ENCODE measurements at regions not wholly inside any gene's neighbourhood (a gene's known extent, or its start where the extent isn't known, plus 50 kb on each side); places are given as distances from the start of the nearest gene placed in this dataset.

DNA sequence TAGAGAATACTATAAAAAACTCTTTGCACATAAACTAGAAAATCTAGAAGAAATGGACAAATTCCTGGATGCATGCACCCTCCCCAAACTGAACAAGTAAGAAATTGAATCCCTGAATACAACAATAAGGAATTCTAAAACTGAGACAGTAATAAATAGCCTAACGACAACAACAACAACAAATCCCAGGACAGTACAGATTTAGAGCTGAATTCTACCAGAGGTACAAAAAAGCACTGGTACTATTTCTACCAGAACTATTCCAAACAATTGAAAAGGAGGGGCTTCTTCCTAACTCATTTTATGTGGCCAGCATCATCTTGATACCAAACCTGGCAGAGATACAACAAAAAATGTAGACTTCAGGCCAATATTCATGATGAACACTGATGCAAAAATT, 394.4 kb upstream of the RORB start:
- H3K4me3 ChIP-seq: no peak overlapping the region
- no peak for DNase-seq (ENCODE audit: extremely low spot score)
- intact Hi-C loops (cut with DNase I): no loop called here
- H3K27ac ChIP-seq (replicated peaks in 1 of 4): no peak overlapping the region
- TF ChIP-seq, protein P1, sequence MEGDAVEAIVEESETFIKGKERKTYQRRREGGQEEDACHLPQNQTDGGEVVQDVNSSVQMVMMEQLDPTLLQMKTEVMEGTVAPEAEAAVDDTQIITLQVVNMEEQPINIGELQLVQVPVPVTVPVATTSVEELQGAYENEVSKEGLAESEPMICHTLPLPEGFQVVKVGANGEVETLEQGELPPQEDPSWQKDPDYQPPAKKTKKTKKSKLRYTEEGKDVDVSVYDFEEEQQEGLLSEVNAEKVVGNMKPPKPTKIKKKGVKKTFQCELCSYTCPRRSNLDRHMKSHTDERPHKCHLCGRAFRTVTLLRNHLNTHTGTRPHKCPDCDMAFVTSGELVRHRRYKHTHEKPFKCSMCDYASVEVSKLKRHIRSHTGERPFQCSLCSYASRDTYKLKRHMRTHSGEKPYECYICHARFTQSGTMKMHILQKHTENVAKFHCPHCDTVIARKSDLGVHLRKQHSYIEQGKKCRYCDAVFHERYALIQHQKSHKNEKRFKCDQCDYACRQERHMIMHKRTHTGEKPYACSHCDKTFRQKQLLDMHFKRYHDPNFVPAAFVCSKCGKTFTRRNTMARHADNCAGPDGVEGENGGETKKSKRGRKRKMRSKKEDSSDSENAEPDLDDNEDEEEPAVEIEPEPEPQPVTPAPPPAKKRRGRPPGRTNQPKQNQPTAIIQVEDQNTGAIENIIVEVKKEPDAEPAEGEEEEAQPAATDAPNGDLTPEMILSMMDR (IDR thresholded peaks at IDR 0.05): no peak
- no peak for TF ChIP-seq EP300 (IDR thresholded peaks at IDR 0.05)
- no peak for TF ChIP-seq POLR2A (IDR thresholded peaks at IDR 0.05; ENCODE audit: low read depth)
- TF ChIP-seq POLR2AphosphoS5 (IDR thresholded peaks at IDR 0.05): no peak
- no peaks in the 10 kb centered on the region for H3K4me1 ChIP-seq
- H3K27me3 ChIP-seq: no peaks in the 10 kb centered on the region
- 86% methylated on average over 1 of the region's 1 CpG for WGBS
- no peaks in the 10 kb centered on the region for H3K36me3 ChIP-seq
- no peaks in the 10 kb centered on the region for H3K9me3 ChIP-seq

DNA sequence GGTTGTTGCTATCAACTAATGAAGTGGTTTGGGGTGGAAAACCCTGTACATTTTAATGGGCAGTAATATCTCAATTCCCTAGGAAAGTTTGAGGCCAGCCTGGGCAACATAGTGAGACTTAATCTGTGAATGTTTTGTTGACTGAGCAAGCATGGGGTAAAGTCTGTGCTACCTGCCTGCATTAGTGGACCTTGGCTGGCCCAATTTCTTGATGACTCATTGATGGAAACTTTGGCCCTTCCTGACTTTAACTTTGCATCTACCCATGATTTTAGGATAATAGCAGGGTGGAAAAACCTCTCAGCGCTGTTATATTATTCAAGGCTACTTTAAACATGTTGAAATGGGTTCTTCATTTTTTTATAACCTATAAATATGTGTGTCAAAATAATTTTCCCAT, 389.4 kb upstream of the RORB start:
- H3K4me1 ChIP-seq: no peaks in the 10 kb centered on the region
- intact Hi-C loops (cut with DNase I): no loop called here
- H3K27me3 ChIP-seq: no peaks in the 10 kb centered on the region
- H3K9me3 ChIP-seq: no peaks in the 10 kb centered on the region
- 79% methylated on average over 1 of the region's 1 CpG for WGBS
- DNase-seq (ENCODE audit: extremely low spot score): no peak
- no peak overlapping the region for H3K27ac ChIP-seq (replicated peaks in 1 of 4)
- no peak overlapping the region for H3K4me3 ChIP-seq
- TF ChIP-seq, protein P1 (IDR thresholded peaks at IDR 0.05): no peak
- TF ChIP-seq EP300 (IDR thresholded peaks at IDR 0.05) (no peak), POLR2A (IDR thresholded peaks at IDR 0.05; ENCODE audit: low read depth) (no peak)
- H3K36me3 ChIP-seq: no peaks in the 10 kb centered on the region

DNA sequence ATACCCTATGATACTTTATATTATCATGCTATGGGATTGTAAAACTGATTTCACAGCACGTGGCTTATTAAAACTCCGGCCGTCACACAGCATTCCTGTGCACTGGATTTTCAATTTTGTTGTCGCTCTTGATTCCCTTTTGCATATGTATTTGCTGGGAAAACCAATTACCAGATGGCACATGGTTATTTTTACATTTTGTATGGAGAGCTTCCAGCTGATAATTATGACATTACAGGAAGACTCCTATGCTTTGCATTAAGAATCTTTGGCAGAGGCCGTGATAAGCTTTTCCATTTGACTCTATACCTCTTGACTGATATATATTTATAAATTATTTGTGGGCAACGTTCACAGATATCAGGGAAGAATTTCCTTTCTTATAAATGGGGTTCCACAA, 381.2 kb upstream of the RORB start:
- H3K27me3 ChIP-seq: no peaks in the 10 kb centered on the region
- H3K9me3 ChIP-seq: no peaks in the 10 kb centered on the region
- WGBS: 84% methylated on average over 6 of the region's 6 CpGs
- TF ChIP-seq POLR2AphosphoS5 (IDR thresholded peaks at IDR 0.05) (no peak), POLR2A (IDR thresholded peaks at IDR 0.05; ENCODE audit: low read depth) (no peak), EP300 (IDR thresholded peaks at IDR 0.05) (no peak)
- TF ChIP-seq, protein P1 (IDR thresholded peaks at IDR 0.05): no peak
- intact Hi-C loops (cut with DNase I): no loop called here
- H3K36me3 ChIP-seq: no peaks in the 10 kb centered on the region
- H3K4me3 ChIP-seq: no peak overlapping the region
- no peaks in the 10 kb centered on the region for H3K4me1 ChIP-seq
- DNase-seq (ENCODE audit: extremely low spot score): no peak
- H3K27ac ChIP-seq (replicated peaks in 1 of 4): no peak overlapping the region

DNA sequence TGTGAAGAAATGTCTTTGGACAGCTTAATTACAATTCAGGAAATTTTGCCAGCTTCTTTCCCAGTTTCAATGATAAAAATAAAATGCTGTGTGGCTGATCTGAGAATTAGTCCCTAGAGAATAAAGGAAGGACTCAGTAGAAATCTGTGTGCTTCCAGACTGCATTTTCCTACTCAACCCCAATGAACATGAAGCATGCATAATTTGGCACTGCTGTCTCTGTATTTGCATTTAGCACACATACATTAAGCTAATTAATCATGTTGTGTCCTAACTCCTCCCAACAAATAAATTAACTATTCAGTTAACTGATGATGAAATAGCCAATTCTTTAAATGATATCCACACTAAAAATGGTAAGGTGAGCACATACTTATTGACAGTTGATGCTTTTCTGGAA, 380.0 kb upstream of the RORB start:
- no peak overlapping the region for H3K27ac ChIP-seq (replicated peaks in 1 of 4)
- intact Hi-C loops (cut with DNase I): no loop called here
- H3K4me1 ChIP-seq: no peaks in the 10 kb centered on the region
- DNase-seq (ENCODE audit: extremely low spot score): no peak
- no peak overlapping the region for H3K4me3 ChIP-seq
- no peaks in the 10 kb centered on the region for H3K27me3 ChIP-seq
- no peaks in the 10 kb centered on the region for H3K9me3 ChIP-seq
- H3K36me3 ChIP-seq: no peaks in the 10 kb centered on the region
- no peak for TF ChIP-seq POLR2AphosphoS5 (IDR thresholded peaks at IDR 0.05)
- no peak for TF ChIP-seq EP300 (IDR thresholded peaks at IDR 0.05)
- TF ChIP-seq, protein P1 (IDR thresholded peaks at IDR 0.05): no peak
- no peak for TF ChIP-seq POLR2A (IDR thresholded peaks at IDR 0.05; ENCODE audit: low read depth)

DNA sequence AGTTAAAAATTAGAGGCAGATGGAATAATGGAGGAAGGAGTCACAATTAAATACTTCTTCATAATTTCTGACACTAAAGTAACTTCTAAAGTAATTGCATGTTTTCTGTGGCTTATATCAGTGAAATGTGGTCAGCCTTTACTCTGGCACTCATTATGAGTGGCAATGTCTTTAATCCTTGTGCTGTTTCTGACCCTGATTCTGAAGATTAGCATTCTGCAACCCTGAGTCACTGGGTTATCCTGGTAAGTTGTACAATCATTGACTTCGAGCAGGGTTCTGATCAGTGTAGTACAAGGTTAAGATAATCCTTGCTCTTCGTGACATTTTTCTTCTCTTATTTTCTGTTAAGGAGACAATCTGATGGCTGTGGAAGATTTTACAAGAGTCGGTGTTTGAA, 379.4 kb upstream of the RORB start:
- Histone ChIP-seq H3K36me3 (no peaks in the 10 kb centered on the region), H3K9me3 (no peaks in the 10 kb centered on the region), H3K4me1 (no peaks in the 10 kb centered on the region), H3K27ac (replicated peaks in 1 of 4) (no peak overlapping the region), H3K27me3 (no peaks in the 10 kb centered on the region), H3K4me3 (no peak overlapping the region)
- no peak for DNase-seq (ENCODE audit: extremely low spot score)
- WGBS: 86% methylated on average over 3 of the region's 3 CpGs
- no peak for TF ChIP-seq POLR2AphosphoS5 (IDR thresholded peaks at IDR 0.05)
- TF ChIP-seq, protein P1 (IDR thresholded peaks at IDR 0.05): no peak
- TF ChIP-seq EP300 (IDR thresholded peaks at IDR 0.05): no peak
- no peak for TF ChIP-seq POLR2A (IDR thresholded peaks at IDR 0.05; ENCODE audit: low read depth)
- intact Hi-C loops (cut with DNase I): no loop called here

Data from esophagus muscularis mucosa (tissue), 4 donors.